ENCODE measurements at regions not wholly inside any gene's neighbourhood (a gene's known extent, or its start where the extent isn't known, plus 50 kb on each side); places are given as distances from the start of the nearest gene placed in this dataset.
A peak's percentile ranks its signal among the peaks of the same experiment; 100 is the strongest.
"Not testable (repeated sequence)": the region's sequence is repeated elsewhere in the genome, so short reads cannot be mapped to it uniquely, and the experiment has no call there.

DNA sequence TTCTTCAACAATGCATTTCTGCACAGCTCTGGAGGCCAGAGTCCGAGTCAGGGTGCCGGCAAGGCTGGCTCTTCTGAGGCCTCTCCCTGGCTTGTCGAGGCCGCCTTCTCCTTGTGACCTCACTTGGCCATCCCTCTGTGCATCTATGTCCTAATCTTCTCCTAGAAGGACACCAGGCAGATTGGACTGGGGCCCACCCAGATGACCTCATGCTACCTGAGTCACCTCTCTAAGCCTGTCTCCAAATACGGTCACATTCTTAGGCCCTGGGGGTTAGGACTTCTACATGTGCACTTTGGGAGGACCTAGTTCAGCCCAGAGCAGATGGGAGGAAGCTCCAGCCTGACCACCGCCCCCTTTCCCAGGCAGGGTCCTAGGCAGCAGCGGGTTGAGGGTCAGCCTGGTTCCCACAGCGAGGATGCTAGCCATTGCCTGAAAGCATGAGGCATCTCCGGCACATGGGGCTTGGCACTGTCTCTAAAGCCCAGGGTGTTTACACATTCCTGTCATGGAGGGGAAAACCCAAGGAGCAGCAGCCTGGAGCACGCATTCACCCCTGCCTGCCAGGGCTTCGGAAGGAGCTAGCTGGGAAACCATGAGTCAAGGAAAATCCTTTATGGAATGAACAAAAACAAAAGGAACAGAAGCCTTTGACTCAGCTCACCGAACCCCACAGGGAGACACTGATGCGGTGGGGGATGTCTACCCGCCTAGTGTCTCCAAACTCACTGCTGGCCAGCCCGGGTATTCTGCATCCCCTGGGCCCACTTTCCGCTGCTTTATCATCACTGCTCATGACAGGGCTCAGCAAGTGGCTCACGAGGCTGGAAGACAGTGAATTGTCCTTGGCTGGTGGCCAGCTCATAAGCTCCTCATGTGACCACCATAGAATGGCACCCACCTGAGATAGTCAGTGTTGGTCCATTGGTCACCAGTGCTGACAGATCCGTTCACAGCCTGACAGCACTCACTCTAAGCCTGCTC is 140.2 kb upstream of the ZNF469 start:
- H3K4me3 ChIP-seq; DNase-seq; H3K36me3 ChIP-seq; intact Hi-C loops (cut with DNase I; ENCODE audit: low total_unique reads); H3K9me3 ChIP-seq; H3K27me3 ChIP-seq: not testable (repeated sequence)
- WGBS, 5 donors, result 59 to 78% (median 69%) methylated on average over 9 to 18 of the region's 18 CpGs
- peaks cover 5 to 50% (median 23%) of the 10 kb centered on the region in 4 donors for H3K4me1 ChIP-seq
- peak in 1 of 3 donors; percentile 6 for TF ChIP-seq POLR2AphosphoS5 (IDR thresholded peaks at IDR 0.05)
- peak overlapping the region in 3 of 5 donors; percentile 22 to 73 (median 62) for H3K27ac ChIP-seq

DNA sequence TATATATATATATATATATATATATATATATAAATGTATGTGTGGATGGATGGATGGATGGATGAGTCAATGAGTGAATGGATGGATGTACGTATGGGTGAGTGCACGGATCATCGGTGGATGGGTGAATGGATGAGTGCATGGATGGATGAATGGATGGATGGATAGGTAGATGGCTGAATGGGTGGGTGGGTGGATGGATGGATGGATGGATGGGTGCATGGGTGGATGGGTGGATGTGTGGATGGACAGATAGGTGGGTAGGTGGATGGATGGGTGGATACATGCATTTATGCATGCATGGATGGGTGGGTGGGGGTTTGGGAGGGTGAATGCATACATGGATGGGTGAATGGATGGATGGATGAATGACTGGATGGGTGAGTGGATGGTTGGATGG is 138.8 kb upstream of the ZNF469 start:
- 95 to 97% (median 95%) methylated on average over 3 of the region's 3 CpGs for WGBS, 5 donors
- H3K36me3 ChIP-seq; H3K4me3 ChIP-seq; H3K27ac ChIP-seq; H3K9me3 ChIP-seq; intact Hi-C loops (cut with DNase I; ENCODE audit: low total_unique reads); H3K27me3 ChIP-seq; DNase-seq: not testable (repeated sequence)
- H3K4me1 ChIP-seq, result peaks cover 0 to 38% (median 14%) of the 10 kb centered on the region in 4 donors

DNA sequence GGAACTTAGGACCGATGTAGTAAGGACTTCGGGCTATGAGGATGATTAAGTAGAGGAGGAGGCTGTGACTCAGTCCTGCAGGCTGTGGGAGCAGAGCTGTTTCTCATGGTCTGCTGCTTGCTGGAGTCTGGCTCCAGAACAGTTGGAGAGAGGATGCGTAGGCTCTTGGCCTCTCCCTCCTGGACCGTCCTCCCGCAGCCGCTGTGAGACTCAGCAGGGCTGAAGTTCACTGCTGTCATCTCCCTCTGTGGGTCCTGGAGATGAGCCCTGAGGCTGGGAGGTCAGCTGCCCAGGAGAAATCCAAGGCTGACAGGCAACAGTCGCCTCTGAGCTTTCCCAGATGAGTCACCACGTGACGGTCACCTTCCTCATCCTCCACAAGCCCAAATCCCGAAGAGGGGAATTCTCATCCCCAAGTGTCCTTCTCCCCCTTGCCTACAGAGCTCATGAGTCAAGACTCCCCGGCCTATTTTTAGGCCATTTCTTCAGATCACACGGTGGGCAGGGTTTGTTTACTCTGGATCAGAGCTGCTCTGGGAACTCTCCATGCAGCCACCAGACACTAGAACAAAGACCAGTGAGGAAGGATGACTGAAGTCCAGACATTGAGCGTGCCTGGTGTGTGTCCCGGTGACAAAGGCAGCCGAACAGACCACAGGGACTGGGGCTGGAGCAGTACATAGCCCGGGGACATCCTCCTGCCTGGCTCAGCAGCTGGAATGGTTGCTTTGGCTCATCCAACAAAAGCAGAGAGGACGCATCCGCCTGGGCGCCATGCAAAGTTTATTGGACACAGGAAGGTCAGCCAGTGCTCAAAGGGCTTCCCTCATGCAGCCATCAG is 137.3 kb upstream of the ZNF469 start:
- H3K9me3 ChIP-seq; intact Hi-C loops (cut with DNase I; ENCODE audit: low total_unique reads); H3K27me3 ChIP-seq; H3K4me3 ChIP-seq; H3K36me3 ChIP-seq: not testable (repeated sequence)
- peak overlapping the region in 4 of 5 donors; percentile 11 to 77 (median 52) for H3K27ac ChIP-seq
- TF ChIP-seq POLR2AphosphoS5 (IDR thresholded peaks at IDR 0.05), result peak in 1 of 3 donors; percentile 13
- H3K4me1 ChIP-seq, result peaks cover 0 to 33% (median 14%) of the 10 kb centered on the region in 4 donors
- WGBS, 5 donors, result 47 to 56% (median 48%) methylated on average over 13 to 19 of the region's 19 CpGs
- peak in 1 of 2 donors; percentile 76 for DNase-seq

DNA sequence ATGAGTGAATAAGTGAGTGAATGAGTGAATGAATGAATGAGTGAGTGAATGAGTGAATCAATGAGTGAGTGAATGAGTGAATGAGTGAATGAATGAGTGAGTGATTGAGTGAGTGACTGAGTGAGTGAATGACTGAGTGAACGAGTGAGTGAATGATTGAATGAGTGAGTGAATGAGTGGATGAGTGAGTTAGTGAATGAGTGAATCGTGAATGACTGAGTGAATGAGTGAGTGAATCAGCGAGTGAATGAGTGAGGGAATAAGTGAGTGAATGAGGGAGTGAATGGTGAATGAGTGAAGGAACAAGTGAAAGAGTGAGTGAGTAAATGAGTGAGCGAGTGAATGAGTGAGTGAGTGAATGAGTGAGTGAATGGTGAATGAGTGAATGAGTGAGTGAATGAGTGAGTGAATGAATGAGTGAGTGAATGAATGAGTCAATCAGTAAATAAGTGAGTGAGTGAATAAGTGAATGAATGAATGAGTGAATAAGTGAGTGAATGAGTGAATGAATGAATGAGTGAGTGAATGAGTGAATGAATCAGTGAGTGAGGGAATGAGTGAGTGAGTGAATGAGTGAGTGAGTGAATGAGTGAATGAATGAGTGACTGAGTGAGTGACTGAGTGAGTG is 135.7 kb upstream of the ZNF469 start:
- intact Hi-C loops (cut with DNase I; ENCODE audit: low total_unique reads); H3K4me3 ChIP-seq; H3K9me3 ChIP-seq; H3K27me3 ChIP-seq; DNase-seq; H3K36me3 ChIP-seq; H3K27ac ChIP-seq: not testable (repeated sequence)
- peaks cover 0 to 28% (median 13%) of the 10 kb centered on the region in 4 donors for H3K4me1 ChIP-seq
- 85 to 97% (median 93%) methylated on average over 4 of the region's 4 CpGs for WGBS, 5 donors

DNA sequence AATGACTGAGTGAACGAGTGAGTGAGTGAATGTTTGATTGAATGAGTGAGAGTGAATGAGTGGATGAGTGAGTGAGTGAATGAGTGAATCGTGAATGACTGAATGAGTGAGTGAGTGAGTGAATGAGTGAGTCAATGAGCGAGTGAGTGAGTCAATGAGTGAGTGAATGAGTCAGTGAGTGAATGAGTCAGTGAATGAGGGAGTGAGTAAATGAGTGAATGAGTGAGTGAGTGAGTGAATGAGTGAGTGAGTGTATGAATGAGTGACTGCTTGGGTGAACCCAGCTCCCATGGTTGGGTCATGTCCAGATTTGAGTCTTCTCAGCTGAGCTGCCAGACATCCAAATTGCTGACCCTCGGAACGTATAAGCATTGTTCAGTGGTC is 135.2 kb upstream of the ZNF469 start:
- peak in 1 of 3 donors; percentile 30 for TF ChIP-seq POLR2AphosphoS5 (IDR thresholded peaks at IDR 0.05)
- H3K36me3 ChIP-seq; DNase-seq; H3K27ac ChIP-seq; H3K4me3 ChIP-seq; H3K9me3 ChIP-seq; intact Hi-C loops (cut with DNase I; ENCODE audit: low total_unique reads); H3K27me3 ChIP-seq: not testable (repeated sequence)
- H3K4me1 ChIP-seq, result peaks cover 0 to 23% (median 11%) of the 10 kb centered on the region in 4 donors
- 73 to 89% (median 84%) methylated on average over 5 of the region's 5 CpGs for WGBS, 5 donors

DNA sequence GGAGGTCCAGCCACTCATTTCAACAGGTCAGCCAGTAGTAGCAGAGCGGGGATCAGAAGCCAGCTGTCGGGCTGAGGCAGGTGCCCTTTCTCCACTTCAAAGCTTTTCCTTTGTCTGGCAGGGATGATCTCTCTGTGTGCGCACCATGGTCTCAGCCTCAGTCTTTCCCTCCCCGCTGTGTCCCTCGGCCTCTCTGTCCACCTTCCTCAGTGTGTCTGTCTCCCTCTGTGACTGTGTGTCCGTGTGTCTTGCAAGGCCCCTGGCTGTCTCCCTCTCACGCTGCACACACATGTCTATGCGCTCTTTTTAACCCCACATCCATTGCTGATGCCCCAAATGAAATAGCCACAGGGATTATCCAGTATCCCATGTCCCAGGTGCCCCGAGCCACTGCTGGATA is 134.0 kb upstream of the ZNF469 start:
- H3K27me3 ChIP-seq; H3K9me3 ChIP-seq; intact Hi-C loops (cut with DNase I; ENCODE audit: low total_unique reads); H3K4me3 ChIP-seq; H3K36me3 ChIP-seq; DNase-seq; H3K27ac ChIP-seq: not testable (repeated sequence)
- WGBS, 5 donors, result 81 to 95% (median 87%) methylated on average over 9 of the region's 9 CpGs
- H3K4me1 ChIP-seq, result peaks cover 0 to 18% (median 8%) of the 10 kb centered on the region in 4 donors

DNA sequence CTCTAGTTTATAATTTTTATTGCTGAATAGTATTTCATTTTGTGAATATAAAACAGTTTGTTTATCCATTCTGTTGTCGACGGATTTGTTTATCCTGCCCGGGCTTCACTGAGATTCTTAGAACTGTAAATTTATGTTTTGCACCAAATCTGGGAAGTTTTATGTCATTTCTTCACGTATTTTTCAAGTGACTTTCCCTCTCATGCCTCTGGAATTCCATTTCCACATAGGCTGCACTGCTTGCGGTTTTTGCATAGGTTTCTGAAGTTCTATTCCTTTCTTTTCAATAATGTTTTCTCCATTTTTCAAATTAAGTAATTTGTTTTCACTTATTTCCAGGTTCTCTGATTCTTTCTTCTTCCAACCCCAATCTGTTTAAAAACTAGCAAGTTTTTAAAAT is 132.4 kb upstream of the ZNF469 start:
- peaks cover 0 to 13% (median 2%) of the 10 kb centered on the region in 4 donors for H3K4me1 ChIP-seq
- H3K36me3 ChIP-seq; H3K9me3 ChIP-seq; H3K4me3 ChIP-seq; H3K27me3 ChIP-seq; DNase-seq; intact Hi-C loops (cut with DNase I; ENCODE audit: low total_unique reads); H3K27ac ChIP-seq: not testable (repeated sequence)
- WGBS, 5 donors, result 79 to 89% (median 86%) methylated on average over 5 of the region's 5 CpGs

DNA sequence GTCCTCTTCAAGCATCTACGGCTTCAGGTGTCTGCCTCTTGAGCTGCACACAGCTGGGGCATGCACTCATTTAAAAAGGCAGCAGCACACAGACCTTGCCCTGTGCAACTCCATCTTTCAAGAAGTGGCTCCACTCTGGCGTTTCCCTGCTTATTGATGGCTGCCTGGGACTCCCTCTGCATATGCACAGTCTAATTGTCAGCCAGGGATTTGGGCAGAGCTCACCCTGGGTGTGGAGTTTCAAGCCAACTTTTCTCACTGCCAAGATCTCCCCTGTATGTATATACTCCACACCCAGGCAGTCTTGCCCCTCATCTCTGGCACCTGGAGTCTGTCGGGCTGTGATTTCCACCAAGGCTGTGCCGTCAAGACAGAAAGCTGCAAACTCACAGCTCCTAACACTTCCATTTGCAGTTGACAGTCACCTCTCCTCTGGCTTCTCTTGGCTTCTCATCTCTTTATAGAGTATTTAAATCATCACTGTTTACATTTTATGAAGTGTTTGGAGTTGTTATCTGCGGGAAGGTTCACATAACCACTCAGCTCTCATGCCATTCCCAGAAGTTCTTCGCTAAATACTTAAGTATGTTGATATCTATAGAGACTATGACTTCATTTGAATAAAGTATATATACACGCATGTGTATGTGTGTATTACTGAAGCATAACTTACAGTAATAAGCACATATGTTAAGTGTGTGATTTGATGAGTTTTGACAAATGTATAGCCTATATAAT is 130.5 kb upstream of the ZNF469 start:
- H3K9me3 ChIP-seq; DNase-seq; H3K36me3 ChIP-seq; H3K4me3 ChIP-seq; H3K4me1 ChIP-seq; H3K27ac ChIP-seq; intact Hi-C loops (cut with DNase I; ENCODE audit: low total_unique reads); H3K27me3 ChIP-seq: not testable (repeated sequence)
- 15 to 60% (median 46%) methylated on average over 3 to 4 of the region's 7 CpGs for WGBS, 5 donors

DNA sequence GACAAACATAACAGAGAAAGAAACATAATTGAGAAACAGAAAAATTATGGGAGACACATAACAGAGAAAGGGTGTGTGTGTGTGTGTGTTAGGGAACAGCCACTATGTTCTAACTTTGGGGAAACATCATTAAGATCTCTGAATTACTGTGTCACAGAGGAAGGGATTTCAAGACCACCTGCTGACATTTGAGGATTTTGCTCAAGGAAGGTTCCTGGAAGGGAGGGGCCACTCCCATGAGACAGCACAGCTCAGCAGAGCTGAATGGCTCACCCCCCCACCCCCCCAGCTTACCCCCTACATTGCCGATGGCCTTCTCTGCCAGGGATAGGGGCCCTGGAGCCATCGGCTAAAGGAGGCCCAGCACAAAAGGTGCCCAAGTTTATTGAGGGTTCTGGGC is 124.6 kb upstream of the ZNF469 start:
- WGBS, 5 donors, result 87 to 97% (median 92%) methylated on average over 2 of the region's 2 CpGs
- H3K36me3 ChIP-seq; H3K27ac ChIP-seq; DNase-seq; H3K4me3 ChIP-seq; intact Hi-C loops (cut with DNase I; ENCODE audit: low total_unique reads); H3K9me3 ChIP-seq: not testable (repeated sequence)
- peaks cover 0 to 21% (median 9%) of the 10 kb centered on the region in 4 donors for H3K4me1 ChIP-seq
- peaks cover 0 to 20% (median 7%) of the 10 kb centered on the region in 3 donors for H3K27me3 ChIP-seq

DNA sequence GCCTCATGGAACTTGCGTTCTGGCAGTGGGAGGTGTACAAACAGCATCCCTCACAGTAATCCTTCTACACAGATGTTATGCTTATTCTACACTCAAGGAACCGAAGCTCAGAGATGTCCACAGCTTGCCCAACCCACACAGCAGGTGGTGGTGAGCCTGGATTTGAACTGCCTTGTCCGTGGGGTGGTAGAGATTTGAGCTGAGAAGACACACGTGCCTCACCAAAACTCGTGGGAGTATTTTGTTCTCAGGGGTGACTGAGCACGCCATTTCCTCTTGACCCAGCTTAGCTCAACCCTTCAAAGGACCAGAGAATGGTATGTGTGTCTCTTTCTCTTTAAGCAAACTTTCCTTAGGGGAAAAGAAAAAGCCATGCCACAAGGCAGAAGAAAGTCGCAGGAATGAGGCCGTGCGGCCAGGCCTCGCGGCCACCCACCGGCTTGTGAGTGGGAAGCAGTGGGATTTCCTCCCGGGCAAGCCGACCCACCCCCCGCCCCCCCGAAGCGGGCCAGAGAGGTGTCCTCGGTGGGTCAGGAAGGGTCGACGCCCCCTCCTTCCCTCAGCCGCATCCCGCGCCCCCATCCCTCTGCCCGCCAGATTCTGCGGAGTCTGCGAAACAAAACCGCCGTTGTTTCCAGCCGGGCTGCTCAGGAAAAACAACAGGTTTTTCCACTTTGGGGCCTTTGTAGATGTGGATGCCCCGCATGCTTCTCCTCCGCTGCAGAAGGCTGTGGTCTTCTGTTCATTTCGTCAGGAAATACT is 123.8 kb upstream of the ZNF469 start:
- H3K27ac ChIP-seq; H3K36me3 ChIP-seq; intact Hi-C loops (cut with DNase I; ENCODE audit: low total_unique reads); H3K9me3 ChIP-seq; H3K4me3 ChIP-seq: not testable (repeated sequence)
- DNase-seq, result peak in 1 of 2 donors; percentile 66
- WGBS, 5 donors, result 13 to 36% (median 24%) methylated on average over 15 to 32 of the region's 32 CpGs
- H3K4me1 ChIP-seq, result peaks cover 0 to 27% (median 16%) of the 10 kb centered on the region in 4 donors
- H3K27me3 ChIP-seq, result peaks cover 0 to 20% (median 7%) of the 10 kb centered on the region in 3 donors
